Testis (tissue), 2 donors: ENCODE measurements at regions not wholly inside any gene's neighbourhood (a gene's known extent, or its start where the extent isn't known, plus 50 kb on each side); places are given as distances from the start of the nearest gene placed in this dataset.

Experiments used
- DNase-seq: peaks from one replicate; pipeline ENCODE4 v3.0.0-alpha.2; 2019
- H3K27ac ChIP-seq, 2 donors: fragments of 200-600 bp; sonication (generic); one replicate each; pipeline ENCODE4 v1.5.1; 2019
- H3K27me3 ChIP-seq: fragments of 200-600 bp; sonication (generic); one replicate; pipeline ENCODE4 v1.5.1; 2019
- H3K36me3 ChIP-seq: fragments of 200-600 bp; sonication (generic); one replicate; pipeline ENCODE4 v1.5.1; 2017; ENCODE audit warnings: low read depth; ENCODE audit errors: missing control alignments
- H3K4me1 ChIP-seq: fragments of 200-600 bp; sonication (generic); one replicate; pipeline ENCODE4 v1.5.1; 2019
- H3K4me3 ChIP-seq, 2 donors: fragments of 200-600 bp; sonication (generic); one replicate each; pipeline ENCODE4 v1.5.1; 2017 to 2019
- H3K9me3 ChIP-seq: fragments of 200-600 bp; sonication (generic); one replicate; pipeline ENCODE4 v1.5.1; 2017
- CTCF ChIP-seq, 3 experiments: fragments of 450-650 bp in 2 of 3; fragments of 200-600 bp in 1 of 3; sonication (generic) in 1 of 3; IDR thresholded peaks; one replicate each; pipeline ENCODE4 v1.5.1; 2016 to 2019; ENCODE audit warnings: antibody characterized with exemption in 3 of 3, mild to moderate bottlenecking in 2 of 3, moderate library complexity in 1 of 3
- POLR2A ChIP-seq: fragments of 450-650 bp; IDR thresholded peaks from one replicate; pipeline ENCODE4 v1.6.1; 2017; ENCODE audit warnings: antibody characterized with exemption, mild to moderate bottlenecking, moderate library complexity
- WGBS, 2 donors: methylation state at CpG; one replicate each; pipeline ENCODE4 v1.1.5; 2018; 5-methylcytosine and 5-hydroxymethylcytosine counted together
- intact Hi-C: fragments of 100-400 bp; cut with DNase I; formaldehyde crosslinking; loops from one replicate; pipeline ENCODE4 v1.15.1; 2023; ENCODE audit warnings: low total_unique reads
- small RNA-seq, 2 donors: library from RNA; depleted of rRNA; stranded (forward); fragments of <200 nt; gene quantifications; one replicate each; pipeline ENCODE3, GENCODE V24; 2016

- no peak for DNase-seq
- H3K27ac ChIP-seq, result no peak overlapping the region
- no peaks in the 10 kb centered on the region for H3K27me3 ChIP-seq
- intact Hi-C loops, result no loop called here
- WGBS, 2 donors, result 48 to 49% methylated on average over 2 of the region's 2 CpGs
- no peaks in the 10 kb centered on the region for H3K36me3 ChIP-seq
- H3K4me3 ChIP-seq, result no peak overlapping the region
- TF ChIP-seq CTCF (IDR thresholded peaks at IDR 0.05), result no peak
- no peak for TF ChIP-seq POLR2A
- H3K9me3 ChIP-seq, result no peaks in the 10 kb centered on the region
- H3K4me1 ChIP-seq, result no peaks in the 10 kb centered on the region
These were observed 51.3 kb upstream of the STXBP6 start for GRCh38 chr14:25101276-25101675.

Small RNA genes lying in the stretch of these regions (small RNA-seq; reads per million reads assigned to genes)
- gene HMGN2P6, result 0 reads per million in 2 donors
